GM23338 (cell line): ENCODE measurements at regions not wholly inside any gene's neighbourhood (a gene's known extent, or its start where the extent isn't known, plus 50 kb on each side); places are given as distances from the start of the nearest gene placed in this dataset.

ENCODE experiments used
- ATAC-seq: fragments of 200-7000 bp; cut with Tn5 transposase; 3 replicates; pipeline ENCODE4 v1.9.1; 2020
- DNase-seq: peaks from one replicate; pipeline ENCODE4 v3.0.0-alpha.2; 2015; ENCODE audit warnings: low spot score
- H2AFZ ChIP-seq: fragments of 200-600 bp; sonication (generic); 2 replicates; pipeline ENCODE4 v1.8.0; 2016; ENCODE audit warnings: antibody characterized with exemption, mild to moderate bottlenecking, moderate library complexity
- H3F3A ChIP-seq: fragments of 200-600 bp; sonication (generic); replicated peaks from 2 replicates; pipeline ENCODE4 v1.8.0; 2017; ENCODE audit warnings: antibody characterized with exemption, mixed run types, low read depth
- H3K27ac ChIP-seq: fragments of 200-600 bp; sonication (generic); 2 replicates; pipeline ENCODE4 v1.6.1; 2016; ENCODE audit warnings: low read depth
- H3K27me3 ChIP-seq: fragments of 200-600 bp; sonication (generic); 2 replicates; pipeline ENCODE4 v1.8.0; 2016; ENCODE audit warnings: mild to moderate bottlenecking, mixed run types, moderate library complexity; ENCODE audit not compliant: insufficient read depth
- H3K36me3 ChIP-seq: fragments of 200-600 bp; sonication (generic); 2 replicates; pipeline ENCODE4 v1.8.0; 2016; ENCODE audit warnings: mild to moderate bottlenecking; ENCODE audit not compliant: insufficient read depth
- H3K4me1 ChIP-seq: fragments of 200-600 bp; sonication (generic); 2 replicates; pipeline ENCODE4 v1.8.0; 2016; ENCODE audit warnings: mild to moderate bottlenecking, moderate library complexity; ENCODE audit not compliant: insufficient read depth
- H3K4me2 ChIP-seq: fragments of 200-600 bp; sonication (generic); 2 replicates; pipeline ENCODE4 v1.7.1; 2017; ENCODE audit warnings: mixed run types
- H3K4me3 ChIP-seq: fragments of 200-600 bp; sonication (generic); 2 replicates; pipeline ENCODE4 v1.6.1; 2016; ENCODE audit warnings: mixed run types
- H3K79me2 ChIP-seq: fragments of 200-600 bp; sonication (generic); replicated peaks from 2 replicates; pipeline ENCODE4 v1.8.0; 2017; ENCODE audit warnings: mild to moderate bottlenecking; ENCODE audit not compliant: insufficient read depth
- H3K9me2 ChIP-seq: fragments of 200-600 bp; sonication (generic); 2 replicates; pipeline ENCODE4 v1.8.0; 2017; ENCODE audit not compliant: insufficient read depth
- H4K20me1 ChIP-seq: fragments of 200-600 bp; sonication (generic); replicated peaks from 2 replicates; pipeline ENCODE4 v1.8.0; 2017; ENCODE audit warnings: mild to moderate bottlenecking; ENCODE audit not compliant: insufficient read depth
- H3K27ac Mint-ChIP-seq: 2 replicates; pipeline ENCODE4 v1.8.0; 2020; ENCODE audit warnings: inconsistent platforms, mild to moderate bottlenecking, moderate library complexity, mixed read lengths
- H3K27me3 Mint-ChIP-seq: 3 replicates; pipeline ENCODE4 v1.8.0; 2022; ENCODE audit warnings: low read depth, mild to moderate bottlenecking, moderate library complexity, mixed read lengths, inconsistent platforms; ENCODE audit not compliant: insufficient read depth, poor library complexity
- H3K36me3 Mint-ChIP-seq: 3 replicates; pipeline ENCODE4 v1.8.0; 2021; ENCODE audit warnings: low read depth, mild to moderate bottlenecking, inconsistent platforms, moderate library complexity, mixed read lengths
- H3K4me1 Mint-ChIP-seq: 3 replicates; pipeline ENCODE4 v1.8.0; 2020; ENCODE audit warnings: mild to moderate bottlenecking, inconsistent platforms, mixed read lengths
- H3K4me3 Mint-ChIP-seq: 3 replicates; pipeline ENCODE4 v1.8.0; 2021; ENCODE audit warnings: moderate library complexity, mild to moderate bottlenecking, inconsistent platforms, mixed read lengths
- H3K9me3 Mint-ChIP-seq: 3 replicates; pipeline ENCODE4 v1.8.0; 2020; ENCODE audit warnings: moderate library complexity, mild to moderate bottlenecking, inconsistent platforms, mixed read lengths
- CREB1 ChIP-seq: fragments of 250-450 bp; sonication (Bioruptor Pico); IDR thresholded peaks from 2 replicates; pipeline ENCODE4 v1.5.0; 2020; ENCODE audit warnings: low read depth, mild to moderate bottlenecking, moderate library complexity
- EZH2 ChIP-seq: fragments of 200-600 bp; sonication (generic); IDR thresholded peaks from one replicate; pipeline ENCODE4 v1.8.0; 2017; ENCODE audit warnings: antibody characterized with exemption, mild to moderate bottlenecking, low read depth; ENCODE audit not compliant: unreplicated experiment
- EZH2phosphoT487 ChIP-seq: fragments of 200-600 bp; sonication (generic); IDR thresholded peaks from one replicate; pipeline ENCODE4 v1.8.1; 2018; ENCODE audit warnings: antibody characterized with exemption; ENCODE audit not compliant: unreplicated experiment
- JUNB ChIP-seq: IDR thresholded peaks from one replicate; pipeline ENCODE4 v1.6.1; 2016; ENCODE audit warnings: antibody characterized with exemption; ENCODE audit not compliant: unreplicated experiment
- NANOG ChIP-seq: IDR thresholded peaks from 2 replicates; pipeline ENCODE4 v1.6.1; 2016; ENCODE audit warnings: antibody characterized with exemption, borderline replicate concordance
- POLR2AphosphoS5 ChIP-seq: IDR thresholded peaks from 2 replicates; pipeline ENCODE4 v1.6.1; 2016; ENCODE audit warnings: antibody characterized with exemption, low read depth
- STAT1 ChIP-seq: IDR thresholded peaks from one replicate; pipeline ENCODE4 v1.6.1; 2016; ENCODE audit warnings: antibody characterized with exemption; ENCODE audit not compliant: unreplicated experiment
- ZNF114 ChIP-seq: fragments of 250-450 bp; sonication (Bioruptor Pico); IDR thresholded peaks from 2 replicates; pipeline ENCODE4 v1.5.0; 2020; ENCODE audit warnings: mild to moderate bottlenecking, moderate library complexity
- ZNF331 ChIP-seq: fragments of 250-450 bp; sonication (Bioruptor Pico); IDR thresholded peaks from 2 replicates; pipeline ENCODE4 v1.5.0; 2020; ENCODE audit warnings: low read depth, mild to moderate bottlenecking, moderate library complexity
- TF ChIP-seq, protein P1 (sequence below), 2 experiments: fragments of 200-600 bp in 1 of 2; sonication (generic) in 1 of 2; conservative IDR thresholded peaks; 2 replicates each; pipeline versions ENCODE4 v1.5.1 to v1.6.1; 2016 to 2017; ENCODE audit warnings: antibody characterized with exemption in 2 of 2, low read depth in 2 of 2, mild to moderate bottlenecking in 2 of 2, moderate library complexity in 1 of 2
- TF ChIP-seq, protein P2 (sequence below): fragments of 250-450 bp; sonication (Bioruptor Pico); IDR thresholded peaks from 2 replicates; pipeline ENCODE4 v1.5.0; 2020; ENCODE audit warnings: mild to moderate bottlenecking, moderate library complexity
- TF ChIP-seq, protein P3 (sequence below): IDR thresholded peaks from 2 replicates; pipeline ENCODE4 v1.6.1; 2016; ENCODE audit warnings: antibody characterized with exemption
- TF ChIP-seq, protein P4 (sequence below): IDR thresholded peaks from one replicate; pipeline ENCODE4 v1.6.1; 2018; ENCODE audit warnings: antibody characterized with exemption; ENCODE audit not compliant: unreplicated experiment

DNA sequence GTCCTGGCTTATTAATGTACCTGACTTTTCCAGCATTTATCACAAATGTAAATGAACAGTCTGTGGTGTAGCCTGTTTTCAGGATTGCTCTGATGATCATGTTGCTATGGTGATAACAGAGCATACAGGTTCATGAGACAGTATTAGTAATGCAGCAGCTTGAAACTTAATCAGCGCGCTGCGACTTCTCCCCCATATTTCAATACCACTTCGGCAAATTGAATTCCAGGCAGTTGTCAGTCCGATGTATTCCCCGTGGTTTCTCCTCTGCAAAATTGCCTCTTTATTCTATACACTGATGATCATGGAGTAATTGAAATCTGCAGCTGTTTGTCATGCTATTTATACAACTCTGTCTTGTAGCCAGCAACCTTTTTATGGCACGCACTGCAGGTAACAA lies 239.3 kb downstream of the C4orf33 start:
- peaks cover 10% of the 10 kb centered on the region for H3K4me1 Mint-ChIP-seq
- no peaks in the 10 kb centered on the region for H3K27me3 ChIP-seq
- H3K27ac ChIP-seq, result no peak overlapping the region
- H3K4me2 ChIP-seq, result no peak overlapping the region
- H2AFZ ChIP-seq, result peak overlapping the region; percentile 92; the same call in 1 of the 2 replicates
- TF ChIP-seq STAT1, result no peak
- no peak for TF ChIP-seq CREB1 (CRISPR knock-in tag)
- TF ChIP-seq NANOG, result no peak
- no peak for TF ChIP-seq EZH2
- TF ChIP-seq ZNF114 (CRISPR knock-in tag), result no peak
- TF ChIP-seq, protein P1, sequence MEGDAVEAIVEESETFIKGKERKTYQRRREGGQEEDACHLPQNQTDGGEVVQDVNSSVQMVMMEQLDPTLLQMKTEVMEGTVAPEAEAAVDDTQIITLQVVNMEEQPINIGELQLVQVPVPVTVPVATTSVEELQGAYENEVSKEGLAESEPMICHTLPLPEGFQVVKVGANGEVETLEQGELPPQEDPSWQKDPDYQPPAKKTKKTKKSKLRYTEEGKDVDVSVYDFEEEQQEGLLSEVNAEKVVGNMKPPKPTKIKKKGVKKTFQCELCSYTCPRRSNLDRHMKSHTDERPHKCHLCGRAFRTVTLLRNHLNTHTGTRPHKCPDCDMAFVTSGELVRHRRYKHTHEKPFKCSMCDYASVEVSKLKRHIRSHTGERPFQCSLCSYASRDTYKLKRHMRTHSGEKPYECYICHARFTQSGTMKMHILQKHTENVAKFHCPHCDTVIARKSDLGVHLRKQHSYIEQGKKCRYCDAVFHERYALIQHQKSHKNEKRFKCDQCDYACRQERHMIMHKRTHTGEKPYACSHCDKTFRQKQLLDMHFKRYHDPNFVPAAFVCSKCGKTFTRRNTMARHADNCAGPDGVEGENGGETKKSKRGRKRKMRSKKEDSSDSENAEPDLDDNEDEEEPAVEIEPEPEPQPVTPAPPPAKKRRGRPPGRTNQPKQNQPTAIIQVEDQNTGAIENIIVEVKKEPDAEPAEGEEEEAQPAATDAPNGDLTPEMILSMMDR (conservative IDR thresholded peaks at IDR 0.05; ENCODE audit: low read depth in 2 of 2), result no peak
- TF ChIP-seq, protein P2, sequence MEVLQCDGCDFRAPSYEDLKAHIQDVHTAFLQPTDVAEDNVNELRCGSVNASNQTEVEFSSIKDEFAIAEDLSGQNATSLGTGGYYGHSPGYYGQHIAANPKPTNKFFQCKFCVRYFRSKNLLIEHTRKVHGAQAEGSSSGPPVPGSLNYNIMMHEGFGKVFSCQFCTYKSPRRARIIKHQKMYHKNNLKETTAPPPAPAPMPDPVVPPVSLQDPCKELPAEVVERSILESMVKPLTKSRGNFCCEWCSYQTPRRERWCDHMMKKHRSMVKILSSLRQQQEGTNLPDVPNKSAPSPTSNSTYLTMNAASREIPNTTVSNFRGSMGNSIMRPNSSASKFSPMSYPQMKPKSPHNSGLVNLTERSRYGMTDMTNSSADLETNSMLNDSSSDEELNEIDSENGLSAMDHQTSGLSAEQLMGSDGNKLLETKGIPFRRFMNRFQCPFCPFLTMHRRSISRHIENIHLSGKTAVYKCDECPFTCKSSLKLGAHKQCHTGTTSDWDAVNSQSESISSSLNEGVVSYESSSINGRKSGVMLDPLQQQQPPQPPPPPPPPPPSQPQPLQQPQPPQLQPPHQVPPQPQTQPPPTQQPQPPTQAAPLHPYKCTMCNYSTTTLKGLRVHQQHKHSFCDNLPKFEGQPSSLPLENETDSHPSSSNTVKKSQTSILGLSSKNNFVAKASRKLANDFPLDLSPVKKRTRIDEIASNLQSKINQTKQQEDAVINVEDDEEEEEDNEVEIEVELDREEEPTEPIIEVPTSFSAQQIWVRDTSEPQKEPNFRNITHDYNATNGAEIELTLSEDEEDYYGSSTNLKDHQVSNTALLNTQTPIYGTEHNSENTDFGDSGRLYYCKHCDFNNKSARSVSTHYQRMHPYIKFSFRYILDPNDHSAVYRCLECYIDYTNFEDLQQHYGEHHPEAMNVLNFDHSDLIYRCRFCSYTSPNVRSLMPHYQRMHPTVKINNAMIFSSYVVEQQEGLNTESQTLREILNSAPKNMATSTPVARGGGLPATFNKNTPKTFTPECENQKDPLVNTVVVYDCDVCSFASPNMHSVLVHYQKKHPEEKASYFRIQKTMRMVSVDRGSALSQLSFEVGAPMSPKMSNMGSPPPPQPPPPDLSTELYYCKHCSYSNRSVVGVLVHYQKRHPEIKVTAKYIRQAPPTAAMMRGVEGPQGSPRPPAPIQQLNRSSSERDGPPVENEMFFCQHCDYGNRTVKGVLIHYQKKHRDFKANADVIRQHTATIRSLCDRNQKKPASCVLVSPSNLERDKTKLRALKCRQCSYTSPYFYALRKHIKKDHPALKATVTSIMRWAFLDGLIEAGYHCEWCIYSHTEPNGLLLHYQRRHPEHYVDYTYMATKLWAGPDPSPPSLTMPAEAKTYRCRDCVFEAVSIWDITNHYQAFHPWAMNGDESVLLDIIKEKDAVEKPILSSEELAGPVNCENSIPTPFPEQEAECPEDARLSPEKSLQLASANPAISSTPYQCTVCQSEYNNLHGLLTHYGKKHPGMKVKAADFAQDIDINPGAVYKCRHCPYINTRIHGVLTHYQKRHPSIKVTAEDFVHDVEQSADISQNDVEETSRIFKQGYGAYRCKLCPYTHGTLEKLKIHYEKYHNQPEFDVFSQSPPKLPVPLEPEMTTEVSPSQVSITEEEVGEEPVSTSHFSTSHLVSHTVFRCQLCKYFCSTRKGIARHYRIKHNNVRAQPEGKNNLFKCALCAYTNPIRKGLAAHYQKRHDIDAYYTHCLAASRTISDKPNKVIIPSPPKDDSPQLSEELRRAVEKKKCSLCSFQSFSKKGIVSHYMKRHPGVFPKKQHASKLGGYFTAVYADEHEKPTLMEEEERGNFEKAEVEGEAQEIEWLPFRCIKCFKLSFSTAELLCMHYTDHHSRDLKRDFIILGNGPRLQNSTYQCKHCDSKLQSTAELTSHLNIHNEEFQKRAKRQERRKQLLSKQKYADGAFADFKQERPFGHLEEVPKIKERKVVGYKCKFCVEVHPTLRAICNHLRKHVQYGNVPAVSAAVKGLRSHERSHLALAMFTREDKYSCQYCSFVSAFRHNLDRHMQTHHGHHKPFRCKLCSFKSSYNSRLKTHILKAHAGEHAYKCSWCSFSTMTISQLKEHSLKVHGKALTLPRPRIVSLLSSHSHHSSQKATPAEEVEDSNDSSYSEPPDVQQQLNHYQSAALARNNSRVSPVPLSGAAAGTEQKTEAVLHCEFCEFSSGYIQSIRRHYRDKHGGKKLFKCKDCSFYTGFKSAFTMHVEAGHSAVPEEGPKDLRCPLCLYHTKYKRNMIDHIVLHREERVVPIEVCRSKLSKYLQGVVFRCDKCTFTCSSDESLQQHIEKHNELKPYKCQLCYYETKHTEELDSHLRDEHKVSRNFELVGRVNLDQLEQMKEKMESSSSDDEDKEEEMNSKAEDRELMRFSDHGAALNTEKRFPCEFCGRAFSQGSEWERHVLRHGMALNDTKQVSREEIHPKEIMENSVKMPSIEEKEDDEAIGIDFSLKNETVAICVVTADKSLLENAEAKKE (CRISPR knock-in tag), result no peak
- TF ChIP-seq EZH2phosphoT487, result no peak
- TF ChIP-seq POLR2AphosphoS5, result no peak
- no peak for TF ChIP-seq ZNF331
- no peak for TF ChIP-seq JUNB
- TF ChIP-seq, protein P3, sequence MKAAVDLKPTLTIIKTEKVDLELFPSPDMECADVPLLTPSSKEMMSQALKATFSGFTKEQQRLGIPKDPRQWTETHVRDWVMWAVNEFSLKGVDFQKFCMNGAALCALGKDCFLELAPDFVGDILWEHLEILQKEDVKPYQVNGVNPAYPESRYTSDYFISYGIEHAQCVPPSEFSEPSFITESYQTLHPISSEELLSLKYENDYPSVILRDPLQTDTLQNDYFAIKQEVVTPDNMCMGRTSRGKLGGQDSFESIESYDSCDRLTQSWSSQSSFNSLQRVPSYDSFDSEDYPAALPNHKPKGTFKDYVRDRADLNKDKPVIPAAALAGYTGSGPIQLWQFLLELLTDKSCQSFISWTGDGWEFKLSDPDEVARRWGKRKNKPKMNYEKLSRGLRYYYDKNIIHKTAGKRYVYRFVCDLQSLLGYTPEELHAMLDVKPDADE, result no peak
- TF ChIP-seq, protein P4, sequence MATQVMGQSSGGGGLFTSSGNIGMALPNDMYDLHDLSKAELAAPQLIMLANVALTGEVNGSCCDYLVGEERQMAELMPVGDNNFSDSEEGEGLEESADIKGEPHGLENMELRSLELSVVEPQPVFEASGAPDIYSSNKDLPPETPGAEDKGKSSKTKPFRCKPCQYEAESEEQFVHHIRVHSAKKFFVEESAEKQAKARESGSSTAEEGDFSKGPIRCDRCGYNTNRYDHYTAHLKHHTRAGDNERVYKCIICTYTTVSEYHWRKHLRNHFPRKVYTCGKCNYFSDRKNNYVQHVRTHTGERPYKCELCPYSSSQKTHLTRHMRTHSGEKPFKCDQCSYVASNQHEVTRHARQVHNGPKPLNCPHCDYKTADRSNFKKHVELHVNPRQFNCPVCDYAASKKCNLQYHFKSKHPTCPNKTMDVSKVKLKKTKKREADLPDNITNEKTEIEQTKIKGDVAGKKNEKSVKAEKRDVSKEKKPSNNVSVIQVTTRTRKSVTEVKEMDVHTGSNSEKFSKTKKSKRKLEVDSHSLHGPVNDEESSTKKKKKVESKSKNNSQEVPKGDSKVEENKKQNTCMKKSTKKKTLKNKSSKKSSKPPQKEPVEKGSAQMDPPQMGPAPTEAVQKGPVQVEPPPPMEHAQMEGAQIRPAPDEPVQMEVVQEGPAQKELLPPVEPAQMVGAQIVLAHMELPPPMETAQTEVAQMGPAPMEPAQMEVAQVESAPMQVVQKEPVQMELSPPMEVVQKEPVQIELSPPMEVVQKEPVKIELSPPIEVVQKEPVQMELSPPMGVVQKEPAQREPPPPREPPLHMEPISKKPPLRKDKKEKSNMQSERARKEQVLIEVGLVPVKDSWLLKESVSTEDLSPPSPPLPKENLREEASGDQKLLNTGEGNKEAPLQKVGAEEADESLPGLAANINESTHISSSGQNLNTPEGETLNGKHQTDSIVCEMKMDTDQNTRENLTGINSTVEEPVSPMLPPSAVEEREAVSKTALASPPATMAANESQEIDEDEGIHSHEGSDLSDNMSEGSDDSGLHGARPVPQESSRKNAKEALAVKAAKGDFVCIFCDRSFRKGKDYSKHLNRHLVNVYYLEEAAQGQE, result no peak
- DNase-seq, result no peak
- no peaks in the 10 kb centered on the region for H3K9me2 ChIP-seq
- peaks cover 3% of the 10 kb centered on the region for H3K27me3 Mint-ChIP-seq
- no peak overlapping the region for H3K4me3 ChIP-seq
- peaks cover 13% of the 10 kb centered on the region; the same call in 1 of the 2 replicates for H3K4me1 ChIP-seq
- no peaks in the 10 kb centered on the region for H3K36me3 ChIP-seq
- H3K9me3 Mint-ChIP-seq, result no peaks in the 10 kb centered on the region; the same call in 2 of the 3 replicates
- H3K4me3 Mint-ChIP-seq, result no peak overlapping the region
- H3K27ac Mint-ChIP-seq, result no peak overlapping the region
- H3K79me2 ChIP-seq, result no peaks in the 10 kb centered on the region
- no peaks in the 10 kb centered on the region for H3F3A ChIP-seq
- no peaks in the 10 kb centered on the region for H4K20me1 ChIP-seq
- peaks cover 2% of the 10 kb centered on the region; the same call in 1 of the 3 replicates for H3K36me3 Mint-ChIP-seq
- no peak for ATAC-seq
